GM19023 (cell line): ENCODE measurements at regions not wholly inside any gene's neighbourhood (a gene's known extent, or its start where the extent isn't known, plus 50 kb on each side); places are given as distances from the start of the nearest gene placed in this dataset.
"Not testable (repeated sequence)": the region's sequence is repeated elsewhere in the genome, so short reads cannot be mapped to it uniquely, and the experiment has no call there.

ENCODE experiments used
- ATAC-seq: cut with Tn5 transposase; IDR thresholded peaks from one replicate; pipeline ENCODE4 v1.9.1; 2021; ENCODE audit warnings: mild to moderate bottlenecking, moderate library complexity; ENCODE audit not compliant: unreplicated experiment

DNA sequence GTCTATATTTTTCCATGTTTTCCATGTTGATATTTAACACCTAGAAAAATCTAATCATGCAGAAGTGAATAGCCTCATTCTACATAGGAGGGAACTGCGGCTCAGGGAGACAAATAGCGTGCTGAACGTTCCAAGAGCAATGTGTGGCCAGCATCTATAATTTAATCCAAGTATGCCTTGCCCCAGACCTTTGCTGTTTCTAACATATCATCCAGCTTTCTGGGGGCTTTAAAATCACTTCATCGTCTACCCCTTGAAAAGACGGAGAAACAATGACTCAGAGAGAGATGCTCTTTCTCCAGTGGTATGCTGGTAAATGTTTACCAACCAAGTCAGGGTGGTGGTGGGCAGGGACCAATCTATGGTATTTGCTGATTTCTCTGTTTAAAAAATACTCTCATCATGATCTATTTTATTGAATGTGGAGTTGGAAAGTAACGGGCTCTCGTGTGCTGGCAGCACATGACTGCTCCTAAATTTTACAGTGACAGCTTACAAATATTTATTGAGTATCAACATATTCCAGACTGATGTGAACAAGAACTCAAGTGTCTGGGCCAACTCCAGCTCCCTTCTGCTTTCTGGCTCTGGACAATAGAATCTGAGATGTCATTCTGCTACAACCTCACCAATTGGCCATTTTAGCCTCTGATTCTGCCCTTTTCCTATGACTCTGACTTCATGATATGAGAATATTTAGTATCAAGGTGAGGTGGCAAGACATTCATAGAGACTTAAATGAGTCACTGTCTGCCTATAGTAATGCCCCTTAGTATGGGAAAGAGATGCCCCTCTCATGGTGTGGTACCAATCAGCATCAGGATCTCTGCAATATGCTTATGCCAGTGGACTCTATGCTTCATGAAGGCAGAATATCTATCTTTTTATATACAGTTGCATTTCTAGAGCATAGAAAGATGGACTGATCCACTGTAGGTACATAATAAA, 407.4 kb upstream of the TNC start:
- ATAC-seq = no peak

DNA sequence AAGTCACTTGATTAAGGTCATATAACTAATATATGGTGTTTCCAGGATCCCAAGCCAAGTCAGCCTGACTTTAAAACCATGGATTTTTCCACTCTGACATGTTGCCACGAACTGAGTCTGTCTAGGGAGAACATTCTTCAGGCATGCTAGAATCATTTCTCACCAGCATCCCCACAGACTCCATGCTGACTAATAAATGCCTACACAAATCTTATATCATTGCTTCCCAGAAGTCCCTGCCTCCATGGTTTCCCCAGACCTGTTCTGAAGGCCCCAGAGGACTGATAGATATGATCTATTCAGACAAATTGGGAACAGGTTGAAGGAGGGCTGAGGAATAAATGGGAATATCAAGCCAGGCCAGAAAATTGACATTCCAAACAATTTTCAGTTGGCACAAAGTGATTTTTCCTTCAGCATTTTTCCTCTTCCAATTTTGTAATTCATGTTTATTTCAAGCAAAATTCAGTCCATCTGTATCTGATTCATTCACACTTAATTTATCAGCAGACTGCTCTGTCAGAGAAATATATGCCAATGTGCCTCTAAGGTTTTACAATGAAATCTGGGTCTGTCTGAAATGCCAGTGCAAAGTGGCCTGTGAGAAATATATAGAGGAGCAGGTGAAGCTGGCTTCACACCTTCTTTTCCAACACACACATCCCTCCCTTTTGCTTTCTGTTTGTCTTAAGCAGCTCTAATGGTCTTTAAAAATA, 413.6 kb upstream of the TNC start:
- ATAC-seq = no peak

DNA sequence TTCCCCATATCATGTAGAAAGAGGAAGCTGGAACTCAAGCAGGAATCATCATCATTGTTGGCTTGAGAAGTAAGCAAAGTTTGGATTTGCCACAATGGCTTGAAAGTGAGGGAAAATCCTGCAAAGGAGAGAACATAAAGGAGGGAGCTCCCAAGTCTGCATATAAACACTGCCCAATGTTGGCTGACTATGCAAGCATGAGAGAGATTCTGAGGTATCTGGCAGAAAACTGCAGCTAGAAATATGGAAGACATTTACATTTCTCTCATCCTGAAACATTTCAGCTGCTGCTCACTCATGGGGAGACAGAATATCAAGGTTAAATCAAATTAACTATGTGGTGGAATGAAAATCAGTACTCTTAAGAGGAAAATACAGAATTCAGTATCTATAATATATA, 415.6 kb upstream of the TNC start:
- ATAC-seq = no peak

- no peak for ATAC-seq
Measured at GRCh38 chr9:115540091-115540490, 422.1 kb upstream of the TNC start.

GRCh38 chr9:115543511-115543910, 425.6 kb upstream of the TNC start:
- ATAC-seq = no peak

DNA sequence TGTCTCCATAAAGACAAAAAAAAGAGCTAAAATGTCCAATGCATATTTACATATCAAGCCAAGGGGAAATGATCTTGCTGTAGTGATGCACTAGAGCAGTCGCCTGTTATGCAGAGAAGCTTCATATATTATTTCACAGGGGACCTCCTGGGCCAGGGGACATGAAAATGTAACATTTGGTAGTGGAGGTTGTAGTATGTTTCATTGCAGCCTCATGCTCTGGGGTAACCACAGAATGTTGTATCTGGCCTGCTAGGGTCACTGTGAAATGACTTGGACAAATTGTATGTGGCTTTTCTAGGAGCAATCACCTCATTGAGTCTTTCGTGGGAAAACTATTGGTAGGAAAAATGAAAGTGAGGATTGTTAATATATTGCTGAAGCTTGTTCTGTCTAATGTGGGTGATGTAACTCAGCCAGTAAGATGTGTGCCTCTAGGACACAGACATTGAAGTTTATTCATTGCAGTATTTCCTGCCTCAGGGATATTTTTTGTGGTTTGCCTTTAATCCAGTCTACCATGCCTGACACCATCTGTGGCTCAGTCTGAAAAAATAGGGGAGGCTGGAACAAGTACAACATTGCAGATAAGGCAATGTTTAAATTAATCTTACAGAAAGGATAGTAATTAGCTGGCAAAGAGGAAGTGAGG, 430.8 kb upstream of the TNC start:
- no peak for ATAC-seq

- no peak for ATAC-seq
Measured at GRCh38 chr9:115551396-115551795, 433.4 kb upstream of the TNC start.

GRCh38 chr9:115553060-115553773, 435.3 kb upstream of the TNC start:
- ATAC-seq = no peak

GRCh38 chr9:115556432-115556831, 438.5 kb upstream of the TNC start:
- ATAC-seq = no peak

- no peak for ATAC-seq
Measured at GRCh38 chr9:115575147-115575546, 457.2 kb upstream of the TNC start.

DNA sequence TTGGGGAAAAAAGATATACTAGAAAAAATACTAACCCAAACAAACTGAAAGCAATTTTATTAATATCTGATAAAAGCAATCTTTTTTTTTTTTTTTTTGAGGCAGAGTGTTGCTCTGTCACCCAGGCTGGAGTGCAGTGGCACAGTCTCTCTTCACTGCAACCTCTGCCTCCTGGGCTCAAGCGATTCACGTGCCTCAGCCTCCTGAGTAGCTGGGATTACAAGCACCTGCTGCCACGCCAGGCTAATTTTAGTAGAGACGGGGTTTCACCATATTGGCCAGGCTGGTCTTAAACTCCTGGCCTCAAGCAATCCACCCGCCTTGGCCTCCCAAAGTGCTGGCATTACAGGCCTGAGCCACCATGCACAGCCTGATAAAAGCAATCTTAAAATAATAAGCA, 467.5 kb upstream of the TNC start:
- ATAC-seq = not testable (repeated sequence)

DNA sequence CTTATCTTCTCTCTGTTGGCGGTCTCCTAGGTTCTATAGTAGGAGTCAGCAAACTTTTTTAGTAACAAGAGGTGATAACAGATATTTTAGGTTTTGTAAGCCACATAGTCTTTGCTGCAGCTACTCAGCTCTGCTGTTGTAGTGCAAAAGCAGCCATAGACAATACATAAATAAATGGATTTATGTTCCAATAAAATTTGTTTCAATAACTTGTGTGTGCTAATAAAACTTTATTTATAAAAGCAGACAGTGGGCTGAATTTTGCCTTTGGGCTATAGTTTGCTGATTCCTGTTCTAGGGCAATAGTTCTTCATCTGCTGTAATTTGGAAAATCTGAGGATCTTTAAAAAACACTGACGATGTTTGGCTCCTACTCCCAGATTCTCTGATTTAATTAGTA, 469.4 kb upstream of the TNC start:
- no peak for ATAC-seq

DNA sequence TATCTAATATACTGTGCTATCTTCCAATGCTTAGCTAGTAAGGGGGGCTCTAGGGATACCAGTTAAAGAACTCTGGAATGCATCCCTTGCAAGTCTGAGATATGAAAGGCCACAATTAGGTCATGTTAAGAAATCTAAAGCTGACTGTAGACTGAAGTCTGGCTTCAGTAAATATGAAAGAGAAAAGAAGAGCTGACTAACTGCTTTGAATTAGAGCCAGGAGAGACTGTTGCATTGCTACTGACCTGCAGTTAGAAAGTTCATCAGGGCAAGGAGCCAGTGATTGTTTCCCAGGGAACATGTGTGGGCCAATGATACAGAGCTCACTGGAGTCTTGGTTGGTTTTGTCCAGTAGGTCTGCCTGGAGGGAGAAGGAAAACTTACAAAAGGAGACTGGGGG, 472.1 kb upstream of the TNC start:
- ATAC-seq = no peak

GRCh38 chr9:115591584-115591984, 473.6 kb upstream of the TNC start:
- ATAC-seq = no peak

- ATAC-seq = no peak
Measured at GRCh38 chr9:115593587-115594091, 475.7 kb upstream of the TNC start.

- no peak for ATAC-seq
Measured at GRCh38 chr9:115594557-115594956, 476.6 kb upstream of the TNC start.

DNA sequence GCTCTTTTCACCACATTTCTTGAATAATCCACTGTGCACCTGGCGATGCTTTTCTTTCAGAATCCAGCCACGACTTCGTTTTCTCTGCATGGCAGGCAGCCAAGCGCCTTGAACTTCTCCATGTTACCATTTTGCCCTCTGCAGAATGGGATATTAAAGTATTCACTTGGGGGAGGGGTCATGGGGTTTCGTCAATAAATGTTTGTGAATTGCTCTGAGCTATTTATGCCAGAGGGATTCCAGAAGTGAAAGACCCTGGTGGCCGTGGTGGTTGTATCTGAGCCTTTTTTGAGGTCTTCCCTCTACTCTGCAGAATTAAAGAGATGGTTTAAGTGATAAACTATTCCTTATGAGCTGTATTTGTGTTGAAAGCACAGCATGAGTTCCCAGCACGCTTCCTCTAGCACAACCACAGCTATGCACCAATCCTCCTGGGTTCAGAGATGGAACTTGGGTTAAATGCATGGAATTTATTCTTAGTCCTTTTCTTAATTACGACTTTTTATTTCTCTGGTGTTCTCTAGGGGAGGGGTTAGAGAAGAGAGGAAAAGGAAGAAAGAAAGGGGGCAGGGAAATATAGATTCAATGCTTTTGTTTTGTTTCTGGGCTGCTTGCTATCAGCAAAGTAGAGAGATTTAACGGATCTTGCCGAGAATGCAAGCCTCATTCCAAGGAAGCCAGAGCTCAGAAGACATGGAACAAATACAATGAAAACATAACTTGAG, 478.2 kb upstream of the TNC start:
- ATAC-seq = no peak

GRCh38 chr9:115596746-115597080, 478.8 kb upstream of the TNC start:
- no peak for ATAC-seq

GRCh38 chr9:115597330-115597895, 479.5 kb upstream of the TNC start:
- ATAC-seq = no peak

GRCh38 chr9:115598751-115599150, 480.8 kb upstream of the TNC start:
- ATAC-seq = no peak
